ACHN (cell line): ENCODE measurements at regions not wholly inside any gene's neighbourhood (a gene's known extent, or its start where the extent isn't known, plus 50 kb on each side); places are given as distances from the start of the nearest gene placed in this dataset.

Source experiments
- DNase-seq: peaks from one replicate; pipeline ENCODE4 v3.0.0-alpha.2; 2015
- in situ Hi-C: cut with HindIII; loops from 2 replicates; pipeline ENCODE4 v1.10.0; 2017; ENCODE audit warnings: low sequenced_read_pairs, low pct_ligation_motif_present, low pct_unique_long_range_greater_than_20kb

GRCh38 chr4:52260514-52261210 lies 209.6 kb downstream of the SPATA18 start:
- in situ Hi-C loops, result no loop called here
- DNase-seq, result no peak

DNA sequence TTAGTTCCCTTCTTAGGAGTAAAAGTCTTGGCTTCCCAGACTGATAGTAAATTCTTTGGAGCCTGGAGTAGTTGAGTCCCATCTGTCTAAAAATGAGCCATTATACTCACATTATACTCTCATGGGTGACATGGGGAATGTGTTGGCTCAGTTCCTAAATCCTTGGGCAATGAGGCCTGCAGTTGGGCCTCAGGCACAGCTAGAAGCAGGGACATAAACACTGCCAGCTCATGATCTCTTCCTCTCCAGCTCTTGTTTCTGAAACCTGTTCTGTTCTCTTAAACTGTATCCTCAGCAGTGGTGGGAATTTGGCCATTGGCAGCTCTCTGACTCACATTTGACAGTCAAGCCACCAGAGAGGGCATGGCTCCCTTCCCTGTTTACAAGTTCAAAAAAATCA lies 212.5 kb downstream of the SPATA18 start:
- in situ Hi-C loops, result no loop called here
- no peak for DNase-seq

DNA sequence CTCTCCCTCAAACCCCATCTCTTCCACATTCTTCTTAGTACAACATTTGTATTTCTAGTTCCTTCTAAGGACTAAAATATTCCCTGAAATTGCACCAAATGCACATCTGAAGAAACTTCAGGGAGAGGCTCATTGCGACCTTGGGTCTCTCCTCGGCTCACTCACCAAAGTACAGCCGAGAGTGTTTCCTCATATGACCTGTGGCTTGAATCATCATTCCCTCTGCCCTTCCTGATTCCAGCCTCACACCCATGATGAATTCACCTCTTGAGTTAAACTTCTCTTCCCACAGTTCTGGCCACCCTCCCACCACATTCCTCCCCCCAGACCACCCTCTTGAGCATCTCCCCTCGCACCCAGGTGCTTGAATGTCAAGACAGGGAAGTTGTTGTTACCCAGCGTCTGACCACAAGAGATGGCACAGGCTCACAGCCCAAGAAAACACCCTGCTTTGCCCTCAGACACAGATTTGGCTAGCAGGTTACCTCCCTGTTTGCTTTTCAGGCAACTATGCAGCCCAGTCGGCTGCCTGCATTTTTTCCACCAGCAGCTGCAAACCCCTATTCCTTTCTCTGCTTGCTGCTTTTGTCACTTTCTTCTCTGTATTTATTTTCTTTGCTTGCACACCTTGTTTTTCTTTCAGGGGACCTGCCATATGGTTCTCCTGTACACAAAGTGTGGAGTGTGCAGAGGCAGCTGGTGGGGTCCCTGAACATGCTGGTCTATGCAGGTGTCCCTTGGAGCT lies 214.8 kb downstream of the SPATA18 start:
- in situ Hi-C loops, result no loop called here
- DNase-seq, result no peak

GRCh38 chr4:52266537-52267137 lies 215.5 kb downstream of the SPATA18 start:
- no peak for DNase-seq
- in situ Hi-C loops, result no loop called here

- in situ Hi-C loops, result no loop called here
- DNase-seq, result no peak
Measured at GRCh38 chr4:52269761-52270160, 218.7 kb downstream of the SPATA18 start.

GRCh38 chr4:52273885-52274284 lies 222.8 kb downstream of the SPATA18 start:
- DNase-seq, result no peak
- in situ Hi-C loops, result no loop called here

GRCh38 chr4:52288212-52288855 lies 237.2 kb downstream of the SPATA18 start:
- DNase-seq, result no peak
- in situ Hi-C loops, result no loop called here

- DNase-seq, result no peak
- in situ Hi-C loops, result no loop called here
Measured at GRCh38 chr4:52290466-52290865, 239.4 kb downstream of the SPATA18 start.

- in situ Hi-C loops, result no loop called here
Measured at GRCh38 chr4:52292245-52292644, 241.1 kb downstream of the SPATA18 start.

DNA sequence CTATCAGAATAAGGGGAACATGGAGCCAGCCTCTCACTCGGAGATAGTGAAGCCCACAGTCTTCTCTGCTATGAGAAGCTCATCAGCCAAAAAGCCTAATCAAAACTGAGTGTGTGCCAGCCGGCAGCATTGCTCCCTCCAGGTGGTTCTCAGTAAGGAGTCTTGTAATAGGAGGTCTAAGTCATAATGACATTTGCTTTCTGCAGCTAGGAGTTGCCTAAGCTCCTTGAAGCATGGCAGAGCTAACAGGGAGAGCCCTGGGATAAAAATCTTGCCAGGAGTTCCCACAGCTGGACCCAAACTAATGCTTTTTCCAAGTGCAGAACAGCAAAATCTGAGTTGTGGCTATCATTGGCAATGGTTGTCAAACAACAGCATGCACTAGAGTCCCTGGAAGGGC lies 245.2 kb downstream of the SPATA18 start:
- in situ Hi-C loops, result no loop called here
- no peak for DNase-seq

More at GRCh38 chr4:52292245-52292644, 241.1 kb downstream of the SPATA18 start:
- no peak for DNase-seq

DNA sequence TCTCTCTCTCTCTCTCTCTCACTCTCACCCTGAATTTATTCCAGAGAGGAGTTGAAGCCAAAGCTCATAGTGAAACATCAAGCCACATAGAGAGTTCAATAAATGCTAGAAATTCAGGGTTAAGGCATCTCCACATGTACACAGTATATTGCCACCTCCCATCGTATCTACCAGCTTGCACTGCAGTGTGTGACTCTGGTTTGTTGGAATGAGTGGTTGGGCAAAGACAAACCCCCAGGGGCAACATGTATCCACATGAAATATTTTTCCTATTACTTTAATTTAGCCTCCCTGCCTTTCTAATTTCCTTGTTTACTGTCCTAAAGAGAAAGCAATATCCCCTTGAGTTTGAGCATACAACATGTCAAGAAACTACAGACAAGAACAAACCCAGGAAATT lies 247.3 kb downstream of the SPATA18 start:
- in situ Hi-C loops, result no loop called here

GRCh38 chr4:52299120-52299519 lies 248.0 kb downstream of the SPATA18 start:
- DNase-seq, result no peak
- in situ Hi-C loops, result no loop called here

More for the DNA sequence above, 247.3 kb downstream of the SPATA18 start:
- no peak for DNase-seq

GRCh38 chr4:52311464-52312125 lies 260.5 kb downstream of the SPATA18 start:
- no peak for DNase-seq
- in situ Hi-C loops, result no loop called here

DNA sequence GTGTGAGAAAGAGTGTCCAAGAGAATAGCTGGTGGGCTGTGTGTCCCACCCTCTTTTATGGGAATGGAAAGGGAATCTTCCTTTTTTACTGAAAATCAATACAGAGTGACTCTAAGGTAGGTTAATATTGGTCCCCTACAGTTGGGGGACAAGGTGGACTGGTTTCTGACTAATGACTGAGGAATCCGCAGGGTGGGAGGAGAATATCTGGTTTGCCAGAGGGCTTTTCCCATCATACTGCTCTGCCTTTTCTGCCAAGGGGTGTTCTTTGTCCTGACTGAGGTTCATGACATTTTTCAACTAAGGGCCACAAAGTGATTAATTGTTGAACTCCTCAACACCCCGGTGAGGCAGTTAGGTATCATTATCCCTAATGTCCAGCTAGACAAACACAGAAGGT lies 261.6 kb downstream of the SPATA18 start:
- in situ Hi-C loops, result no loop called here
- no peak for DNase-seq

- in situ Hi-C loops, result no loop called here
- no peak for DNase-seq
Measured at GRCh38 chr4:52317361-52317879, 266.3 kb downstream of the SPATA18 start.

GRCh38 chr4:52317981-52318380 lies 266.9 kb downstream of the SPATA18 start:
- no peak for DNase-seq
- in situ Hi-C loops, result no loop called here

DNA sequence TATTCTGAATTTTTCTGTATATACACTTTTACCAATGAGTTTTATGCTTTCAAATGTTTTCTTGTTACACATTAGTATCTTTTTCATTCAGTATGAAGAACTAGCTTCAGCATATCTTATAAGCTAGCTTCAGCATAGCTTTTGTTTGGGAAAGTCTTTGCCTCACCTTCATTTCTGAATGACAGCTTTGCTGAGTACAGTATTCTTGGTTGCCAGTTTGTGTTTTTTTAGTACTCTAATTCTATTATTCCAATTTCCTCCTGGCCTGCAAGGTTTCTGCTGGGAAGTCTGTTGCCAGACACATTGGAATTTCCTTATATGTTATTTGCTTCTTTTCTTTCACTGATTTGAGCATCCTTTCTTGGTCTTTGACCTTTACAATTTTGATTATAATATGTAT lies 278.8 kb downstream of the SPATA18 start:
- DNase-seq, result no peak
- in situ Hi-C loops, result no loop called here

DNA sequence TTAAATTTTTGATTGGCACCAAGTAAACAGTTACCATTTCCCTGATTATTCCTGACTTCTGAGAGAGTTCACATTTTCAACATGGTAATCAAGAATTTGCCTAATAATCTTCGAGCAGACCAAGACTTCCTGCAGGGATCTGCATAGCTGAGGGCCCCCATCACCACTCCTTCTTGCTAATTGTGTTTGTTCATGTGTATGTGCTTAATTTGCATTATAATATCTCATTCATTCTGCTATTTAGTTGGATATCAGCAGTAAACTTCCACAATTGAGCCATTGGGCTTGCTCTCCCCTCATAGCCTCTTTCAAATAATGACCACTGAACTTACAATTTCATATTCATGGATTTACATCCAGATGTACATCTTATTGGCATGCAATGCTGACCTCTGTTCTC lies 292.5 kb downstream of the SPATA18 start:
- in situ Hi-C loops, result no loop called here

GRCh38 chr4:52350926-52351325 lies 299.8 kb downstream of the SPATA18 start:
- in situ Hi-C loops, result no loop called here
- DNase-seq, result no peak

More for the DNA sequence above, 292.5 kb downstream of the SPATA18 start:
- DNase-seq, result no peak
